HEK293T (cell line): ENCODE measurements at regions not wholly inside any gene's neighbourhood (a gene's known extent, or its start where the extent isn't known, plus 50 kb on each side); places are given as distances from the start of the nearest gene placed in this dataset.

Experiments
- ARNT ChIP-seq: fragments of 450-650 bp; IDR thresholded peaks from 2 replicates; pipeline ENCODE4 v1.6.1; 2017; ENCODE audit warnings: mild to moderate bottlenecking
- CTBP1 ChIP-seq: fragments of 450-650 bp; IDR thresholded peaks from 2 replicates; pipeline ENCODE4 v1.6.1; 2016; ENCODE audit warnings: borderline replicate concordance
- ELF4 ChIP-seq: fragments of 450-650 bp; IDR thresholded peaks from 2 replicates; pipeline ENCODE4 v1.6.1; 2017; ENCODE audit warnings: antibody characterized with exemption
- FOXA1 ChIP-seq: fragments of 450-650 bp; IDR thresholded peaks from 2 replicates; pipeline ENCODE4 v1.6.1; 2016; ENCODE audit warnings: mild to moderate bottlenecking
- FOXK2 ChIP-seq: fragments of 450-650 bp; IDR thresholded peaks from 2 replicates; pipeline ENCODE4 v1.6.1; 2016; ENCODE audit warnings: mild to moderate bottlenecking
- FOXM1 ChIP-seq: fragments of 450-650 bp; IDR thresholded peaks from 2 replicates; pipeline ENCODE4 v1.6.1; 2017; ENCODE audit warnings: mild to moderate bottlenecking, borderline replicate concordance
- HDGF ChIP-seq: fragments of 450-650 bp; IDR thresholded peaks from 2 replicates; pipeline ENCODE4 v1.6.1; 2017; ENCODE audit warnings: antibody characterized with exemption, borderline replicate concordance
- L3MBTL2 ChIP-seq: fragments of 450-650 bp; conservative IDR thresholded peaks from 2 replicates; pipeline ENCODE4 v1.6.1; 2016; ENCODE audit warnings: mild to moderate bottlenecking
- NFRKB ChIP-seq: fragments of 450-650 bp; IDR thresholded peaks from 2 replicates; pipeline ENCODE4 v1.6.1; 2016; ENCODE audit warnings: mild to moderate bottlenecking, moderate library complexity
- PKNOX1 ChIP-seq: fragments of 450-650 bp; IDR thresholded peaks from 2 replicates; pipeline ENCODE4 v1.6.1; 2016
- SP1 ChIP-seq: fragments of 450-650 bp; IDR thresholded peaks from 2 replicates; pipeline ENCODE4 v1.6.1; 2017
- TARDBP ChIP-seq: fragments of 450-650 bp; IDR thresholded peaks from 2 replicates; pipeline ENCODE4 v1.6.1; 2016

GRCh38 chr11:116104498-116105174 lies 600.4 kb upstream of the CADM1 start:
- TF ChIP-seq FOXK2 (no peak), SP1 (no peak), FOXM1 (no peak), L3MBTL2 (no peak), PKNOX1 (no peak), FOXA1 (no peak), CTBP1 (no peak), NFRKB (no peak), ELF4 (no peak), ARNT (no peak), HDGF (no peak), TARDBP (no peak)
